ENCODE measurements at regions not wholly inside any gene's neighbourhood (a gene's known extent, or its start where the extent isn't known, plus 50 kb on each side); places are given as distances from the start of the nearest gene placed in this dataset.

DNA sequence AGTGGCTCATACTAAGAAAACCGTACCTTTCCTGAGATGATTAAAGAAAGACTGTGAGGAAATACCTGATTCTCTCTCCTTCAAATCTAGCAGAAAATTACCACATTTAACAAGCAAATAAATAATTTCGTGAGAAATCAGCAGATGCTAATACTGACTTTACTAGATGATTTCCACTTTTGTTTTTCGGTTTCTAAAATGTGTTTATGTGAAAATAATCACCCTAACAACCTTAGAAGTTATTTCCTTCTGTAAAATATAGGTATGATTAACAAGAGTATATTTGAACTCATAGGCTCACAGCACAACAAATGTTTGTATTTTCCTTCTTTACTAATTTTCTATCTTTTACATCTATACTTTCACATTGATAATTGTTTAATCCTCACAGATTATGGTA, 594.1 kb upstream of the FAM98A start:
- Histone ChIP-seq H3K9ac (ENCODE audit: low read length) (no peak overlapping the region), H3K9me3 (ENCODE audit: insufficient read depth, low read length) (no peaks in the 10 kb centered on the region), H4K20me1 (ENCODE audit: insufficient read depth, low read length) (no peaks in the 10 kb centered on the region), H3K4me2 (ENCODE audit: low read length) (no peak overlapping the region), H3K4me1 (ENCODE audit: low read length) (0 out of 2 replicates have a peak, but pooled peaks cover 6% of the 10 kb centered on the region), H3K27ac (ENCODE audit: low read length) (no peak overlapping the region), H3K4me3 (ENCODE audit: low read length) (no peak overlapping the region), H3K36me3 (replicated peaks; ENCODE audit: low read depth, low read length) (no peaks in the 10 kb centered on the region), H3K79me2 (ENCODE audit: low read length) (no peaks in the 10 kb centered on the region), H2AFZ (ENCODE audit: low read depth, low read length) (no peak overlapping the region), H3K27me3 (ENCODE audit: low read depth, low read length) (no peaks in the 10 kb centered on the region)
- TF ChIP-seq EZH2phosphoT487 (IDR thresholded peaks at IDR 0.05; ENCODE audit: low read depth), result no peak
- TF ChIP-seq, protein P1, sequence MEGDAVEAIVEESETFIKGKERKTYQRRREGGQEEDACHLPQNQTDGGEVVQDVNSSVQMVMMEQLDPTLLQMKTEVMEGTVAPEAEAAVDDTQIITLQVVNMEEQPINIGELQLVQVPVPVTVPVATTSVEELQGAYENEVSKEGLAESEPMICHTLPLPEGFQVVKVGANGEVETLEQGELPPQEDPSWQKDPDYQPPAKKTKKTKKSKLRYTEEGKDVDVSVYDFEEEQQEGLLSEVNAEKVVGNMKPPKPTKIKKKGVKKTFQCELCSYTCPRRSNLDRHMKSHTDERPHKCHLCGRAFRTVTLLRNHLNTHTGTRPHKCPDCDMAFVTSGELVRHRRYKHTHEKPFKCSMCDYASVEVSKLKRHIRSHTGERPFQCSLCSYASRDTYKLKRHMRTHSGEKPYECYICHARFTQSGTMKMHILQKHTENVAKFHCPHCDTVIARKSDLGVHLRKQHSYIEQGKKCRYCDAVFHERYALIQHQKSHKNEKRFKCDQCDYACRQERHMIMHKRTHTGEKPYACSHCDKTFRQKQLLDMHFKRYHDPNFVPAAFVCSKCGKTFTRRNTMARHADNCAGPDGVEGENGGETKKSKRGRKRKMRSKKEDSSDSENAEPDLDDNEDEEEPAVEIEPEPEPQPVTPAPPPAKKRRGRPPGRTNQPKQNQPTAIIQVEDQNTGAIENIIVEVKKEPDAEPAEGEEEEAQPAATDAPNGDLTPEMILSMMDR (IDR thresholded peaks at IDR 0.05; ENCODE audit: low read depth, low read length), result no peak

GRCh38 chr2:34188464-34189303, 589.6 kb upstream of the FAM98A start:
- H3K4me2 ChIP-seq (ENCODE audit: low read length), result no peak overlapping the region
- H3K36me3 ChIP-seq (replicated peaks; ENCODE audit: low read depth, low read length), result no peaks in the 10 kb centered on the region
- no peak overlapping the region for H3K27ac ChIP-seq (ENCODE audit: low read length)
- 0 out of 2 replicates have a peak, but pooled peaks cover 6% of the 10 kb centered on the region for H3K4me1 ChIP-seq (ENCODE audit: low read length)
- TF ChIP-seq, protein P1 (IDR thresholded peaks at IDR 0.05; ENCODE audit: low read depth, low read length), result no peak
- TF ChIP-seq EZH2phosphoT487 (IDR thresholded peaks at IDR 0.05; ENCODE audit: low read depth), result no peak
- H2AFZ ChIP-seq (ENCODE audit: low read depth, low read length), result no peak overlapping the region
- no peaks in the 10 kb centered on the region for H3K27me3 ChIP-seq (ENCODE audit: low read depth, low read length)
- H3K9me3 ChIP-seq (ENCODE audit: insufficient read depth, low read length), result no peaks in the 10 kb centered on the region
- no peak overlapping the region for H3K9ac ChIP-seq (ENCODE audit: low read length)
- no peaks in the 10 kb centered on the region for H3K79me2 ChIP-seq (ENCODE audit: low read length)
- no peaks in the 10 kb centered on the region for H4K20me1 ChIP-seq (ENCODE audit: insufficient read depth, low read length)
- H3K4me3 ChIP-seq (ENCODE audit: low read length), result no peak overlapping the region

DNA sequence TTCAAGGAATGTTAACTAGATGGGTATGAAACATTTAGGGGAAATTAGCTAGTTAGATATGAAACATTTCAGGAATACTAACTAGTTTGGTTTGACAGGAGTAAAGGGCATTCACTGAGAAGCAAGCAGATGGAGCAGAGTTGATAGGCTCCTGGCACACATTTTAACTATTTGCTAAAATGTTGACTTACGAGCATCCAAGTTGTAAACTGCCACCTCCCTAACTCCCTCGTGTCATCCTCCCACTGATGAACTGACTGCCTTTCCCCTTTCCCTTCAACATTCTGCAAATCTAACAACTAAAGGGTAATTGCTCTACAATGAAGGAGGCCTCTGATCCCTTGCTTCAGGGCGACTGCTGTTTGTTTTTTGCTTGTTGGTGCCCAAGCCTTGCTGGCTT, 580.4 kb upstream of the FAM98A start:
- no peaks in the 10 kb centered on the region for H3K9me3 ChIP-seq (ENCODE audit: insufficient read depth, low read length)
- no peaks in the 10 kb centered on the region for H3K36me3 ChIP-seq (replicated peaks; ENCODE audit: low read depth, low read length)
- H2AFZ ChIP-seq (ENCODE audit: low read depth, low read length), result no peak overlapping the region
- no peaks in the 10 kb centered on the region for H4K20me1 ChIP-seq (ENCODE audit: insufficient read depth, low read length)
- no peak overlapping the region for H3K4me3 ChIP-seq (ENCODE audit: low read length)
- H3K4me1 ChIP-seq (ENCODE audit: low read length), result no peaks in the 10 kb centered on the region
- TF ChIP-seq, protein P1 (IDR thresholded peaks at IDR 0.05; ENCODE audit: low read depth, low read length), result no peak
- TF ChIP-seq EZH2phosphoT487 (IDR thresholded peaks at IDR 0.05; ENCODE audit: low read depth), result no peak
- H3K9ac ChIP-seq (ENCODE audit: low read length), result no peak overlapping the region
- H3K4me2 ChIP-seq (ENCODE audit: low read length), result no peak overlapping the region
- no peaks in the 10 kb centered on the region for H3K27me3 ChIP-seq (ENCODE audit: low read depth, low read length)
- no peaks in the 10 kb centered on the region for H3K79me2 ChIP-seq (ENCODE audit: low read length)
- no peak overlapping the region for H3K27ac ChIP-seq (ENCODE audit: low read length)

- Histone ChIP-seq H3K4me3 (ENCODE audit: low read length) (no peak overlapping the region), H3K36me3 (replicated peaks; ENCODE audit: low read depth, low read length) (no peaks in the 10 kb centered on the region), H3K79me2 (ENCODE audit: low read length) (no peaks in the 10 kb centered on the region), H3K9ac (ENCODE audit: low read length) (no peak overlapping the region), H3K4me1 (ENCODE audit: low read length) (no peaks in the 10 kb centered on the region), H3K9me3 (ENCODE audit: insufficient read depth, low read length) (no peaks in the 10 kb centered on the region), H3K27me3 (ENCODE audit: low read depth, low read length) (no peaks in the 10 kb centered on the region), H2AFZ (ENCODE audit: low read depth, low read length) (no peak overlapping the region), H3K27ac (ENCODE audit: low read length) (no peak overlapping the region), H4K20me1 (ENCODE audit: insufficient read depth, low read length) (no peaks in the 10 kb centered on the region), H3K4me2 (ENCODE audit: low read length) (no peak overlapping the region)
- TF ChIP-seq, protein P1 (IDR thresholded peaks at IDR 0.05; ENCODE audit: low read depth, low read length), result no peak
- no peak for TF ChIP-seq EZH2phosphoT487 (IDR thresholded peaks at IDR 0.05; ENCODE audit: low read depth)
Observed at GRCh38 chr2:34178482-34178881, 579.4 kb upstream of the FAM98A start.

Measured in OCI-LY3 (cell line).